ENCODE measurements at regions not wholly inside any gene's neighbourhood (a gene's known extent, or its start where the extent isn't known, plus 50 kb on each side); places are given as distances from the start of the nearest gene placed in this dataset.
"Not testable (repeated sequence)": the region's sequence is repeated elsewhere in the genome, so short reads cannot be mapped to it uniquely, and the experiment has no call there.

GRCh38 chr5:166804693-166805092 lies 1486.8 kb upstream of the WWC1 start:
- not testable (repeated sequence) for H3K9ac ChIP-seq (ENCODE audit: low read length); H3K4me2 ChIP-seq (ENCODE audit: low read length); H3K27ac ChIP-seq (ENCODE audit: low read depth, low read length, poor library complexity, severe bottlenecking); H2AFZ ChIP-seq (ENCODE audit: low read length); H3K9me3 ChIP-seq (ENCODE audit: low read length); H4K20me1 ChIP-seq (ENCODE audit: insufficient read depth, low read length); H3K27me3 ChIP-seq (ENCODE audit: insufficient read depth, low read length); H3K79me2 ChIP-seq (ENCODE audit: insufficient read depth, low read length); H3K9me2 ChIP-seq (ENCODE audit: low read depth, low read length); H3K4me3 ChIP-seq (ENCODE audit: low read depth, low read length, poor library complexity, severe bottlenecking); H3F3A ChIP-seq (ENCODE audit: insufficient read depth, low read length); H3K36me3 ChIP-seq (ENCODE audit: insufficient read depth, low read length); H3K4me1 ChIP-seq (ENCODE audit: insufficient read depth, low read length, severe bottlenecking)

- H3K4me3 ChIP-seq (ENCODE audit: low read depth, low read length, poor library complexity, severe bottlenecking); H3K79me2 ChIP-seq (ENCODE audit: insufficient read depth, low read length); H3F3A ChIP-seq (ENCODE audit: insufficient read depth, low read length); H3K9me3 ChIP-seq (ENCODE audit: low read length); H4K20me1 ChIP-seq (ENCODE audit: insufficient read depth, low read length); H3K4me1 ChIP-seq (ENCODE audit: insufficient read depth, low read length, severe bottlenecking); H3K27me3 ChIP-seq (ENCODE audit: insufficient read depth, low read length); H3K9ac ChIP-seq (ENCODE audit: low read length); H3K4me2 ChIP-seq (ENCODE audit: low read length); H3K27ac ChIP-seq (ENCODE audit: low read depth, low read length, poor library complexity, severe bottlenecking); H3K9me2 ChIP-seq (ENCODE audit: low read depth, low read length); H2AFZ ChIP-seq (ENCODE audit: low read length); H3K36me3 ChIP-seq (ENCODE audit: insufficient read depth, low read length): not testable (repeated sequence)
These were observed 1481.3 kb upstream of the WWC1 start for GRCh38 chr5:166810093-166810658.

GRCh38 chr5:166810721-166811120 lies 1480.7 kb upstream of the WWC1 start:
- Histone ChIP-seq H3K9me2 (ENCODE audit: low read depth, low read length) (no peaks in the 10 kb centered on the region), H3K27ac (ENCODE audit: low read depth, low read length, poor library complexity, severe bottlenecking) (no peak overlapping the region), H3K27me3 (ENCODE audit: insufficient read depth, low read length) (no peaks in the 10 kb centered on the region), H2AFZ (ENCODE audit: low read length) (no peak overlapping the region), H3K9ac (ENCODE audit: low read length) (no peak overlapping the region), H3K36me3 (ENCODE audit: insufficient read depth, low read length) (no peaks in the 10 kb centered on the region), H3K4me3 (ENCODE audit: low read depth, low read length, poor library complexity, severe bottlenecking) (no peak overlapping the region), H3F3A (ENCODE audit: insufficient read depth, low read length) (no peaks in the 10 kb centered on the region), H3K4me2 (ENCODE audit: low read length) (no peak overlapping the region), H4K20me1 (ENCODE audit: insufficient read depth, low read length) (no peaks in the 10 kb centered on the region), H3K9me3 (ENCODE audit: low read length) (no peaks in the 10 kb centered on the region), H3K4me1 (ENCODE audit: insufficient read depth, low read length, severe bottlenecking) (no peaks in the 10 kb centered on the region), H3K79me2 (ENCODE audit: insufficient read depth, low read length) (no peaks in the 10 kb centered on the region)
- no peak for TF ChIP-seq CTCF (IDR thresholded peaks at IDR 0.05; ENCODE audit: low read length)
- TF ChIP-seq EZH2 (IDR thresholded peaks at IDR 0.05; ENCODE audit: borderline replicate concordance, low read length) = no peak

DNA sequence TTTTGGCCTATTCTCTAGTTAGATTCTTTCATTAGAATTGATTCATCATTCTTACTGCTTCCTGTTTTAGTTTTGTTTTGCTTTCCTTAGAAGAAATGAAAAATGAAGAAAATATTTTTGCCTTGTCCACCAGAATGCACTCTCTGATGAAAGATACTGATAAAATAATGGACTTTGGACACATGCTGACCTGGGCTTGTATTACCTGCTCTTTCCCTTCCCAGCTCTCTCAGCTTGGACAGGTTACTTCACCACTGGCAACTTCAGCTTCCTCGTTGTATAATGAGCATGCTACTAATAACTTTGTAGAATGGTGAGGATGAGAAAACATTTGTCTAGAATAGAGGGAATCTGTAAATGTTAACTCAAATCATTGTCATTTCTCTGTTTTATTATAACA lies 1468.1 kb upstream of the WWC1 start:
- no peaks in the 10 kb centered on the region for H3K27me3 ChIP-seq (ENCODE audit: insufficient read depth, low read length)

More for the DNA sequence above, 1468.1 kb upstream of the WWC1 start:
- TF ChIP-seq CTCF (IDR thresholded peaks at IDR 0.05; ENCODE audit: low read length) (no peak), EZH2 (IDR thresholded peaks at IDR 0.05; ENCODE audit: borderline replicate concordance, low read length) (no peak)
- H3K9me3 ChIP-seq (ENCODE audit: low read length) = no peaks in the 10 kb centered on the region
- H3K9ac ChIP-seq (ENCODE audit: low read length) = no peak overlapping the region
- no peaks in the 10 kb centered on the region for H3F3A ChIP-seq (ENCODE audit: insufficient read depth, low read length)
- H3K27ac ChIP-seq (ENCODE audit: low read depth, low read length, poor library complexity, severe bottlenecking) = no peak overlapping the region
- H3K36me3 ChIP-seq (ENCODE audit: insufficient read depth, low read length) = no peaks in the 10 kb centered on the region
- H3K9me2 ChIP-seq (ENCODE audit: low read depth, low read length) = no peaks in the 10 kb centered on the region
- no peaks in the 10 kb centered on the region for H3K4me1 ChIP-seq (ENCODE audit: insufficient read depth, low read length, severe bottlenecking)
- no peak overlapping the region for H2AFZ ChIP-seq (ENCODE audit: low read length)
- no peaks in the 10 kb centered on the region for H4K20me1 ChIP-seq (ENCODE audit: insufficient read depth, low read length)
- no peak overlapping the region for H3K4me2 ChIP-seq (ENCODE audit: low read length)
- H3K79me2 ChIP-seq (ENCODE audit: insufficient read depth, low read length) = no peaks in the 10 kb centered on the region
- no peak overlapping the region for H3K4me3 ChIP-seq (ENCODE audit: low read depth, low read length, poor library complexity, severe bottlenecking)
